ENCODE measurements at regions not wholly inside any gene's neighbourhood (a gene's known extent, or its start where the extent isn't known, plus 50 kb on each side); places are given as distances from the start of the nearest gene placed in this dataset.

DNA sequence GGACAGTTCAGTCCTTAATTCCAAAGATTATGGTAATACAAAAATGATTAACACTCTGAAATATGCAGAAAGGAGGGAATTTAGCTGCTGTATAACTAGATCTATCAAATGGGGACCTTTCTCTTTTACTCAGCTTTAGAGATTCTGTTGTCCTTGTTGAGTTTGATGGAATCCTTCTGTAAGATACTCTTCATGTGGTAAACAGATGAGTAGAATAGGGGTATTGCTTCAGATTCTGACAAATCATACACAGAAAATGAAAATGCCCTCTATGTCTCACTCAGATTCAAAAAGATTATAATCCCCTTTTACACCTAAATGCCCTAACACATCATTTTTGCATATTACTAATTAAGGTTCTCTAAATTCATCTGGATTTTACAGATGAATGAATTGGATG is 50.7 kb downstream of the ARHGAP35 start:
- DNase-seq = no peak

DNA sequence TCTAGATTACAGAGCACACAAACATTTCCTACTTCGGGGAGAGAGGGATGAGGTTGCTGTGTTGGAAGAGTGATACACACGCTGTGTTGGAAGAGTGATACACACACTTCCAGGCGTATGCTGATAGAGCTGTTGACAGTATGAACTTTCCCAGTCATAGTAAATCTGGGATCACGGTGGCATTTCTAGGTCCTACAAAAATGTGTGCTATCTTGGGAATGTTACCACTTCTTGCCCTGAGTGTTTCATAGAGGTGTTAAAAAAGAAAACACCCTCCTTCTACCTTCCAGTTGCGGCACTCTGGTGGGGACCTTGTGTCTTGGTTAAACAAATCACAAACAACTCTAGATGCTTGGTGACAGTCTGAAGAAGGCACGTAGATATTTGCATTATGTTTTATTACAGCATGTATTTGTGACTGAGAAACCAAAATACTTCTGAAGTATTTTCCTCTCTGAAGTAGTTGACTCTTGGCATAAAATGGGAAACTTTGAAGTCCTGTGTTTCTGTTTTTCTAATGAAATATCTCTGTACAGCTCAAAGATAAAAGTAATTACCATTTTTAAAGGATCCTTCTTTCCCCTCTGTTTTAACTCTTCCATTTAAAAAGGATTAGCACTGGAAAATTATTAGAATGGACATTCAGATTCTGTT is 52.5 kb downstream of the ARHGAP35 start:
- no peak for DNase-seq

DNA sequence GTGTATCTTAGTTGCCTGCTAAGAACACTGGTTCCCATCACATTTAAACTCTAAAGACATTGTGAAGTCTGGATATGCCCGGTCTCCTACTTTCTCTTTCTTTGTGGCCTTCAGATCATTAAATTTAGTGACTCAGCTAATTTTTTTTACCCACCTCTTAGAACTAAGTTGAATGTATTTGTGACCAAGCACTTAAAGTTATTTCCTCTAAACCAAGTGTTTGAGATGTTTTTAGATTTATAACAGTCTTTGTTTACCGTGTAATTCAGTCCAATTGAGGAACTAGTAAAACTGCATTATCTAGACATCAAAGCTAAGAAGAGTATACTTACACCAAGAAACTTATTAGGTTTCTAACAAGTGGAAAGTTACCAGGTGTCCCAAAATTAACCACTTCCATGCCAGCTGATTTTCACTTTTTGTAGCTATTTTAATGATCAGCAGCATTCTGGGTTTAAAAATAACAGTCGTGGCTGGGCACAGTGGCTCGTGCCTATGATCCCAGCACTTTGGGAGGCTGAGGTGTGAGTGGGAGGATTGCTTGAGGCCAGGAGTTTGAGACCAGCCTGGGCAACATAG is 53.1 kb downstream of the ARHGAP35 start:
- no peak for DNase-seq

DNA sequence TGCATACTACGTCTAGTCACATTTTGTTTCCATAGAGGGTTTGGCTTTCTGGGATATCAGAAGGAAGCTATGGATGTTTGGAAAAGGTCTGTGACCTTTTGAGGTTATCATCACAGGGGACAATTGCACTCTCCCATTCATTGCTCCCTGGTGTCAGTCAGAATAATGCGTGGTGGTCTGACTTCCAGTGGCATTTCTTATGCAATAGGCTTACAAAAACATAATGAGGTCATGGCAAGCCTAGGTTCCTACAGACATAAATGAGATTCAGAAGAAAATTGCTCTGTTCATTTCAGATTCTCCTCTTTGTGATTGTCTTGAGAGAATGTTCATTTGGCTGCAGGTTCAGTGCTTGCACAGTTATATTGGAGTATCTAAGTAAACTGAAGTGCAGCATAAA is 54.6 kb downstream of the ARHGAP35 start:
- DNase-seq = no peak

DNA sequence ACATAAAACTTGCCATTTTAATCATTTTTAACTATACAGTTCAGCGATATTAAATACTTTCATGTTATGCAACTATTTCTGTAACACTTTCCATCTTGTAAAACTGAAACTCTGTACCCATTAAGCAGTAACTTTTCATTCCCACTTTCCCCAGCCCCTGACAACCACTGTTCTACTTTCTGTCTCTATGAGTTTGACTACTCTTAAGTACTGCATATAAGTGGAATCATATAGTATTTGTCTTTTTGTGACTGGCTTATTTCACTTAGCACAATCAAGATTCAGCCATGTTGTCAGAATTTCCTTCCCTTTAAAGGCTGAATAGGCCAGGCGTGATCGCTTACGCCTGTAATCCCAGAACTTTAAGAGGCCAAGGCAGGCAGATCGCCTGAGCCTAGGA is 56.2 kb downstream of the ARHGAP35 start:
- no peak for DNase-seq

DNA sequence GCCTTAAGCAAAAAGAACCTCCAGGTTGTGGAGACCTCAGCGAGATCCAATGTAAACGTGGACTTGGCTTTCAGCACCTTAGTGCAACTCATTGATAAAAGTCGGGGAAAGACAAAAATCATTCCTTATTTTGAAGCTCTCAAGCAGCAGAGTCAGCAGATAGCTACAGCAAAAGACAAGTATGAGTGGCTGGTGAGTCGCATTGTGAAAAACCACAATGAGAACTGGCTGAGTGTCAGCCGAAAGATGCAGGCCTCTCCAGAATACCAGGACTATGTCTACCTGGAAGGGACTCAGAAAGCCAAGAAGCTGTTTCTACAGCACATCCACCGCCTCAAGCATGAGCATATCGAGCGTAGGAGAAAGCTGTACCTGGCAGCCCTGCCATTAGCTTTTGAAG is 58.5 kb downstream of the ARHGAP35 start:
- DNase-seq = no peak

DNA sequence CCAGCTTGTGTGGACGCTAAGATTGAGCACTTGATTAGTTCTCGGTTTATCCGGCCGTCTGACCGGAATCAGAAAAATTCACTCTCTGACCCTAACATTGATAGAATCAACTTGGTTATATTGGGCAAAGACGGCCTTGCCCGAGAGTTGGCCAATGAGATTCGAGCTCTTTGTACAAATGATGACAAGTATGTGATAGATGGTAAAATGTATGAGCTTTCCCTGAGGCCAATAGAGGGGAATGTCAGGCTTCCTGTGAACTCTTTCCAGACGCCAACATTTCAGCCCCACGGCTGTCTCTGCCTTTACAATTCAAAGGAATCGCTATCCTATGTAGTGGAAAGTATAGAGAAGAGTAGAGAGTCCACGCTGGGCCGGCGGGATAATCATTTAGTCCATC is 59.6 kb downstream of the ARHGAP35 start:
- no peak for DNase-seq

DNA sequence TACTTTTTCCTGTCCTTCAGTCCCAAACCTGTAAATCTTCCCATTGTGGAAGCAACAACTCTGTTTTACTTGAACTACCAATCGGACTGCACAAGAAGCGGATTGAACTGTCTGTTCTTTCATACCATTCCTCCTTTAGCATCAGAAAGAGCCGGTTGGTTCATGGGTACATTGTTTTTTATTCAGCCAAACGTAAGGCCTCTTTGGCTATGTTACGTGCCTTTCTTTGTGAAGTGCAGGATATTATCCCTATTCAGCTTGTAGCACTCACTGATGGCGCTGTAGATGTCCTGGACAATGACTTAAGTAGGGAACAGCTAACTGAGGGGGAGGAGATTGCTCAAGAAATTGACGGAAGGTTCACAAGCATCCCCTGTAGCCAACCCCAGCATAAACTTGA is 60.3 kb downstream of the ARHGAP35 start:
- no peak for DNase-seq

DNA sequence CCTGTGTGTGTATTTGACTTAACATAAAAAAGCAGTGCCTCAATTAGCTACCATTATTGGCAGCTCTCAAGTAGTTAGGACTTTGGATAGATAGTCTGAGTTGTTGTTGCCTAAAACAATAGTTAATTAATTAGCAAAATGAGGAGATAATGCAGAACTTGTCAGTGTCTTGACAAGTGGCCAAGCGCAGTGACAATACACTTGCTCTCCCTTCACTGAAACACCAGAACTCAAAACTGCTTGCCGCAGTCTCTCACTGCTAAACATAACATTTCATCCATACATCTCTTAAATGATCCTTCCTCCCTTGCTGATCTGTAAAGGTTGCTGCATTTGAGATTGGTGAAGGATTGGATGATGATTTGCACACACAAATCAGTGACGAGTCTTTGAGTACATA is 61.7 kb downstream of the ARHGAP35 start:
- DNase-seq = no peak

DNA sequence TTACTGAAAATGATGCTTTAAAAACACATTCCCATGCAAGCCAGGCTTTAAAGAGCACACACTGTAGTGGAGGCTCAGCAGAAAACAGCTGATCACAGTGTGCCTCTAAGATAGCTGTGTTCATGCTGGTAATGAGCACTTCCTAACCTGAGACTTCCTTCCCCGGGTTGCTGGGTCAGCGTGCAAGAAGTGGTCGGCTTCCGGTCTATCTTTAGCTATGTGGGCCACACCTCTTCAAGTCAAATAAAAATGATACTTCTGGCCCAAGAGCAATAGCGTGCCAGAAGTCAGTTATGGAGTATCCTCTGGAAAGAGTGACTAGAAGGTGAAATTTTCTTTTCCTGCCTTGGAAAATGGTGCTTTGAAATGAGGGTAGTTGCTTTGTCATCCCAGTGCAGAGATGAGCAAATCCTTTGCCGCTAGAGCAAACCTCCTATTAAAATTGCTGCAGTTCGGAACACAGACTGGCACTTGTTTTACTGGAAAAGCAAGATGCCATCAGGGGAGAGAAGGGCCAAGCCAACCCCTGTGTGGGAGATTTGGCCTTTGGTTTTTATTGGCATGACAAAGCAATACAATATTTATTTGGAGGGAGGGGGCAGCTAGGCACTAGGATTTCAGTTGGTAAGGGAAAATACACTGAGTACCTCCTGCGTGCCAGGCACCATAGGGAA is 64.2 kb downstream of the ARHGAP35 start:
- no peak for DNase-seq

DNA sequence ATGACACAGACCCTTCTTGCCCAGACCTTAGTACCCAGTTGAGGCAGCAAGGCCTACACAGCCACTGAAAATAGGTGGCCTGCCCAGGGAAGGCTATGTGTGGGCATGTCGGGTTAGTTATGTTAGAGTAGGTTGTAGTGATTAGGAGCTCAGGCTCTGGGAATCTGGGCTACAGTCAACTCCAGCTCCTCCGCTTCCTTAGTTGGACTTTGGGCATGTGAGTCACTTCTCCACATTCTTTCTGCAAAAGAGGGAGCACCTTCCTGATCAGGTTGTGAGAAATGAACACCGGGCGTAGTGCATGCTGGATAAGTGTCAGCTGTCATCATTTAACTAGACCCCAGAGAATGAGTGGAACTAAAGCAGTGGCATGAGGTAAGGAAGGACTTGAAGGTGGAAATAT is 64.8 kb downstream of the ARHGAP35 start:
- no peak for DNase-seq

DNA sequence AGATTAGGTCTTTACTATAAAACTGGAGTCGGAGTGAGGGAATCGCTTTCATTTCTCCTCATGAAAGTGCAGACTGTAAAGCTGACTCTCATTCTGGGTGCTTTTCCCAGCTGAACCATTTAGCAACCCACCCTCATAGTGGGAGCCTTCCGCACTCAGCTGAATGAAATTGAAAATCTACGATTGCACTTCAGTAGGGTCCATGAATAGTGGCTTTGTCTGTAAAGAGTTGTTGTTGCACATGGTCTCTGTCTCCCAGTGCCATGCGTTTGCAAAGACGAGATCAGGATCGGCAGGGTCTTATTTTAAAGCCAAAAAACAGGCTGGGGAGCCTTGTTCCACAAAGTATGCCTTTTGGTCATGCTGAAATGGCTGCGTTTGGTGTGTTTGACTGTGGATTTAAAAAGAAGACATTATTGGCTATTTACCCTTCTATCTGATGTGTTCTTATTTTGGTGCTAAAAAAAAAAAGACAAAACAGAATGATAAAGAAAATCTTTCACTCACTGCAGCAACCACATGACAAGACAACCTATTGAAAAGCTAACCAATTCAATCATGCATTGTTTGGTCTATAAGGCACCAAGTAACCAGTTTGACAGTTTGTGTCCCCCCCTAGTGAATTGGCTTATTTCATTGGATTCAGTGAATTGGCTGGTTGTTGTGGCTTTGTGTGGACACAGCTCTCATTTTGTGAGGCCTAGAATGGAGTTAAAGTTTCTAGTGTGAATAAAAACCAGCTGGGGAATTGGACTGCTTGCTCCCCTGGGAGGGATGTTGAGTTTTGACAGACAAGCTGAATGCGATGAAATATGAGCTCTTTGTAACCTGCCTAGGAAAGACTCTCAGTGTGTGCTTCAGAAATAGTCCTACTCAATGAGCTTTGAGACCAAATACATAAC is 65.6 kb downstream of the ARHGAP35 start:
- no peak for DNase-seq

DNA sequence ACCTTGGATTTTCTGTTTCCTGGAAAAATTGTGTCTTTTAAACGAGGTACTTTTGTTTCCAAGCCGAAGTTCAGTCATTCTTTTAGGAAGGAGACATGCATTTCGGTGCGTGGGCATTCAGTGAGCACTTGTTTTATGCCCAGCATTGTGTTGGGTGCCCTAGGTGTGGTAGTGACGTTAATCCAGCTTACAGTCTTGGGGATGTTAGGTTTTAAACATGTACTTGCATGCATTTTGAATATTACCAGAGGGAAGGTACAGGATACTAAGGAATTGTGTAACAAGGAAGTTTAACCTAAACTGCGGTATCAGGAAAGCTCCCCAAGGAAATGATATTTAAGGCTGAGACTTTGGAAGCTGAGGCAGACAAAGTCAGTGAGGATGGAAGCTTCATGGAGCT is 66.3 kb downstream of the ARHGAP35 start:
- no peak for DNase-seq

DNA sequence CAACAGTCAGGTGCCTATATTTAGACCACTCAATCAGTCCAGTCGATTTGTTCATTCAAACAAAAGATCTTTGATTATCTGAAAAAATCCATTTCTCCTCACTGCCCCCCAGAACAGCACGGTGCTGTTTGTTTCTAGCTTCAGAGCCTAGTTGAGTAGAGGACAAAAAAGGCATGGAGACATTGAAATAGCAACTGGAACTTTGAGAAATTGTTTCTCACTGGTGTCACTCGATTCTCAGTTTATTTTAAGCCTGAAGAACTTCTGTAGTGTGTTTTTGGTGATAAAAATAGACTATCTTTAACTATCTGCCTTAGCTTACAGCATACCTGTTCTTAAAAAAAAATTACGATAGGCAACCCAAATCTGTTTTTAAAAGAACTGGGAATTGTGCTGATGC is 67.1 kb downstream of the ARHGAP35 start:
- DNase-seq = no peak

DNA sequence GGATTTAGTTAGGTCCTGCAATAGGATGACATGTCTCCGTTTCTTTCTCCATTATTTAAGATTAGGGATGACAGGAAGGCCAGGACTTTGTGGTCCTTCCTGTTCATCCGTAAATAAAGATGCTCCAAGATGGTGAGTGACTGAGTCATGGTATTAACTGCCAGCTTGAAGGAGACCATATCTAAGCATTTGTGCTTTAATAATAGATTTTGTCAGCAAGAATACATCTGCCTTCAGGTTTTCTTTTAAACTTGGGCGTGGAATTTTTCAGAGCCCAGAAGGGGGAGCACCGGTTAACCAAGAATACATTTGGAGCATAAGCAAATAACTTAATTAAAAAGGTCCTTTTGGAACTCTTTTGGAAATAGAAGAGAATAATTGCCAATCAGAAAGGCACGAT is 68.2 kb downstream of the ARHGAP35 start:
- DNase-seq = peak; percentile 15

DNA sequence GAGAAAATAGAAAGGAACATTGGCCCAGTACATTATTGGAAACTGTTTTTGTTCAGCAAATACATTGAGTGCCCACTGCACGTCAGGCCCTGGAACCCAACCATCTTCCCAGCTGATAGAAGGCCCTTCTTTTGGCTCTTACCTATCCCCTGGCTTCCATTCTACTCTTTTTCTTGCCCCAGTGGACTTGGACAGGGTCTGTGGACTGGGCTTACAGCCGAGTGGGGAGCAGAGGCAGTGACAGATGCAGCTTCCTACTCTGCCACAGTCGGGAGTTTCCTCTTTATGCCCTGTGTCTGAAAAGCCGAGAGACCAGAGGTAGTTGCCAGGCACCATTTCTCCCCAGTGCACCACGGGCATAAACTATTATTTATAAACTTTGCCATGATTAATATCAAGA is 70.4 kb downstream of the ARHGAP35 start:
- no peak for DNase-seq

DNA sequence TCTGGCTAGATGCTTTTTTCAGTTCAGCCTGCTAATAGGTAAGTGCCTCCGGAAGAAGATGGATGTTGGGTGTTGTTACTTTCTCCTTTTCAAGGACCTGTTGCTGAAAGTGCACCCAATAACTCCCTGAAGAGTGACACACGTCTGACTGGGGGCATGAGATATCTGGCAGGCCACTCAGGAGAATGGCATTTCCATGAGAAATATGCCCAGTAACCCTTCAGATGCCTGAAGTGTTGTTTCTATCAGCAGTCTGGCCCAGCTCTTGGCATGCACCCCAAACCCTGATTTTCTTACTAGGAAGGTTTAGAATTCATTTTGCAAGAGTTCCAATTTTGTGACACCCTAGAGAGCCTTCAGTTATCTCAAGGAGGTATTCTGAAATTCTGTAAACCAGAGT is 71.5 kb downstream of the ARHGAP35 start:
- DNase-seq = peak; percentile 53

DNA sequence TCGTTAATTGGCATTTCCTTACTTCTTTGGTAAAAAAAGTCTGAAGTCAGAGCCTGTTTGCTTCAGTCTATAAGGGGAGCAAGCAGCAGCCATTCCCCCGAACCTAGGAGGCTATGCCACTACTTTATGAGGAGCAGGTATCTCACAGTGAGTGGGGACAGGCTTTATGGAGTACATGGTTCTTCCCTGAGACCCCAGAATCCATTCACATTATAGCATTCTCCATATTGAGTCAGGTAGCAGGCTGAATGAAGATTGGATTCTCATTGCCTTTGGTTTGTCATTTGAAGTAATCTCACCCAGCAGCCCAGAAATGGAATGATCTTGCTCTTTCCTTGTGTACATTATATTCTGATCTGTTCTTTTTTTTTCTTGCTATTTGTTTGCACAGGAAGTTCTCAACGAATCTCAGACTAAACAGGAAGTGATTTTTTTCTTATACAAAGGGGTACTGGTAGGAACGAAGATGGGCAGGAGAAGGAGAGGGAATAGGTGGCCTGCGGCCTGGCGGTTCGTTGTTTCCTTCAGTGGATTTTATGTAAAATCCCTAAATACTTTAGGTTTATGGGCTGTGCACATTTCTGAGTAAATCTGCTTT is 74.4 kb downstream of the ARHGAP35 start:
- no peak for DNase-seq

DNA sequence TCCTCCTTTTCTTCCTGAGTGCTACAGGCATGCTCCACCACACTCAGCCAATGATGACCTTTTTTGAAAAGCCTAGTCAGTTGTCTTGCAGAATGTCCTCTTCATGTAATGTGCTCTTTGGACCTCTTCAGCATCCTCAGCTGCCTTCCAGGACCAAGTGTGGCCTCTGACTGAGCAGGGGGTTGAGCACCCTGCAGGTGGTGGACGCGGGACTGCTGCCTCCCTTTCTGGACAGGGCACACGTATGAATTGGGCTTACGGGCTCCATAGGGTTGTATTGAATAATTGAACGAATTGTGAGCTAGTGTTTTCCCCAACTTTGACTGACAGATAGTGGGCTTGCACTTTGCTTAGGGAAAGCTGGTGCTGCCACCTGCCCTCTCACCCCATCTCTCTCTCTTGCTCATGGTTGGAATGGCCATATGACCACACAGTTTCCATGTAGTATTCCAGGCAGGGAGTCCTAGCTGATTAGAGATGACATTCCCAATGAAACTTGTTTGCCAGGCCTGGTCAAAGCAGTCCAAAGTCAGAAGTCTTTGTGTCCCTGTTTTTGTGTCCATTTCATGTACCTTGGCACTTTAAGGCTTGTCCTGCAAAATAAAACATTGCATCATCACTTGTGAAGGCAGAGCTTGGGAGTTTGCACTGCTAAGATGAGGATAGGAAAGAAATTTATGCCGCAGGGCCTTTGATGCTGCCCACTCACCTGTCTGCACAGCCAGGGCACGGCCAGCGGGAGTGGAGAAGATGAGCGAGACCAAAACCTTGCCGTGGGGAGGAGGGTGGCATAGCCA is 76.3 kb upstream of the NPAS1 start:
- DNase-seq = no peak

DNA sequence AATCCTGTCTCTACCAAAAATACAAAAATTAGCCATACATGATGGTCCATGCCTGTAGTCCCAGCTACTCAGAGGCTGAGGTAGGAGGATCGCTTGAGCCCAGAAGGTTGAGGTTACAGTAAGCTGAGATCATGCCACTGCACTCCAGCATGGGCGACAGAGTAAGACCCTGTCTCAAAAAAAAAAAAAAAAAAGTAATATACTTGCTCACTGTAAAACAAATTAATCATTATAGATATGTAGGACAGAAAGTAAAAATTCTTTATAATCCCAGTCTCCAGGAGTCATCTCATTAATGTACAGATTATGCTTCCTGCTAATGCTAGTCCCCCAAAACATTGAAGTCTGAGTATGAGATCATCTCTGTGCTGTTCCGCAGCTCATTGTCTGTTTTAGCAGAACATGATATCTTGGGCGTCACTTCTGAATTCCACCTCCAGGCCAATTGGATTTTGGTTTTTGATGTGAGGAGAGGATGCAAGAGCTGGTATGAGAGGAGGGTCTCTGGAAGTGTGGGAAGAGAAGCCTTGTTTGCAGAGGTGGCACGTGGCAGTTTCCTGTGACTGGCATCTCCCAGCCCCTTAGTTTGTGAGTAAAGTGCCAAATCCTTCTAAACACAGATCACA is 75.4 kb upstream of the NPAS1 start:
- DNase-seq = no peak

DNA sequence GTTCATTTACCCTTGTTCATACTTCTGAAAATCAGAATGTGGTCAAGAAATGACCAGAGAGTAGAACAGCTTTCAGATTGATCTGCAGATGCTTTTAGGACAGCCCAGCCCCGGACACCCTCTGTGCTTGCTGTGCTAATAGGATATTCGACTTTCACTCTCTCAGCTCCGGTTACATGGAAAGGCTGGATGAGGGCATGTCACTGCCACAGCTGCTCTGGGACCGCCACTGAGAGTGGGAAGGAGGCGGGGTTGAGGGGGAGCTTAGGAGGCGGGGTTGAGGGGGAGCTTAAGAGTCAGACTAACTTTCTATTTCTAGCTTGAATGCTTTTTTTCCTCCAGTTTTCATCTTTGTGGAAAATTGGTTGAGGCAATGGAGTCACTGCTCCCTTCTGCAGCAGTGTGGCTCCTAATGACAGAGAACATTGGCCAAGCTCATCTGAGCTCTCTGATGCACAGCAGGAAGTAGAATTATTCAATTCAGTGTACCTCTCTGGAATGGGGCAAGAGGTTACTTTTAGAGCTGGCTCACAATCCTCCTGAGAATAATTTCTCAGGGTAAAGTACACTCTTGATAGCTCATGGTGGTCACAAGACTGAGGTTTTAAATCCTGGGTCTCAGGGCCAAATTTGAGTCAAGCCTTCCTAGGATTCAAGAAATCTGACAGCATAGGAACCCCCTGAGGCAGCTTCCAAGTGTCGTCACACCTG is 74.6 kb upstream of the NPAS1 start:
- peak; percentile 33 for DNase-seq

Measured in HCEC 1CT (cell line).